ENCODE measurements at regions not wholly inside any gene's neighbourhood (a gene's known extent, or its start where the extent isn't known, plus 50 kb on each side); places are given as distances from the start of the nearest gene placed in this dataset.
"Not testable (repeated sequence)": the region's sequence is repeated elsewhere in the genome, so short reads cannot be mapped to it uniquely, and the experiment has no call there.

DNA sequence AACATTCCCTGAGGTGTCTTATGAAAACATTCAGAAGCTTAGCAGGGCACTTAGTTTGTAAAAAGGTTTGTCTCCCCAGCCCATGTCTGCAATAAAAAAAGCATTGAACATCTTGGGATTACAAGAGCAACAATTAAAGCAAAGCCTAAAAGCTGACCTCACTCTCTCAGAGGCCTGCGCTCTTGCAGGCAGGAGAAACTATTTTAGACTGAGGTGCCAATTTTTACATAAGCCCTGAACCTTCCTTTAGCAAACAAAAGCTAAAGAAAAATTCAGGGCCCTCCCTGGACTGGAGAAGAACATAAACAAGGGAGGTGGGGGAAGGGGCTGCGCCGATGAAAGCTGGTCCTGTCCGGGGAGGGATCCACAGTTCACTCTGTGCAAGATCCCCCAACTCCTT, 312.7 kb upstream of the RNF32 start:
- TF ChIP-seq POLR2A (IDR thresholded peaks at IDR 0.05) (no peak), POLR2AphosphoS5 (IDR thresholded peaks at IDR 0.05) (no peak)
- TF ChIP-seq, protein P1, sequence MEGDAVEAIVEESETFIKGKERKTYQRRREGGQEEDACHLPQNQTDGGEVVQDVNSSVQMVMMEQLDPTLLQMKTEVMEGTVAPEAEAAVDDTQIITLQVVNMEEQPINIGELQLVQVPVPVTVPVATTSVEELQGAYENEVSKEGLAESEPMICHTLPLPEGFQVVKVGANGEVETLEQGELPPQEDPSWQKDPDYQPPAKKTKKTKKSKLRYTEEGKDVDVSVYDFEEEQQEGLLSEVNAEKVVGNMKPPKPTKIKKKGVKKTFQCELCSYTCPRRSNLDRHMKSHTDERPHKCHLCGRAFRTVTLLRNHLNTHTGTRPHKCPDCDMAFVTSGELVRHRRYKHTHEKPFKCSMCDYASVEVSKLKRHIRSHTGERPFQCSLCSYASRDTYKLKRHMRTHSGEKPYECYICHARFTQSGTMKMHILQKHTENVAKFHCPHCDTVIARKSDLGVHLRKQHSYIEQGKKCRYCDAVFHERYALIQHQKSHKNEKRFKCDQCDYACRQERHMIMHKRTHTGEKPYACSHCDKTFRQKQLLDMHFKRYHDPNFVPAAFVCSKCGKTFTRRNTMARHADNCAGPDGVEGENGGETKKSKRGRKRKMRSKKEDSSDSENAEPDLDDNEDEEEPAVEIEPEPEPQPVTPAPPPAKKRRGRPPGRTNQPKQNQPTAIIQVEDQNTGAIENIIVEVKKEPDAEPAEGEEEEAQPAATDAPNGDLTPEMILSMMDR (IDR thresholded peaks at IDR 0.05 in 8 of 11, conservative IDR thresholded peaks at IDR 0.05 in 3 of 11) = no peak
- WGBS, 5 donors = 50 to 62% (median 61%) methylated on average over 4 of the region's 4 CpGs
- H3K4me3 ChIP-seq = no peak overlapping the region
- no peaks in the 10 kb centered on the region for H3K36me3 ChIP-seq
- peaks cover 0 to 11% (median 0%) of the 10 kb centered on the region in 8 donors for H3K9me3 ChIP-seq
- H3K27me3 ChIP-seq (replicated peaks in 1 of 7) = peaks cover 0 to 10% (median 0%) of the 10 kb centered on the region in 7 donors
- intact Hi-C loops (cut with DNase I; ENCODE audit: low total_unique reads) = no loop called here
- DNase-seq = no peak
- no peaks in the 10 kb centered on the region for H3K4me1 ChIP-seq
- H3K27ac ChIP-seq = no peak overlapping the region

DNA sequence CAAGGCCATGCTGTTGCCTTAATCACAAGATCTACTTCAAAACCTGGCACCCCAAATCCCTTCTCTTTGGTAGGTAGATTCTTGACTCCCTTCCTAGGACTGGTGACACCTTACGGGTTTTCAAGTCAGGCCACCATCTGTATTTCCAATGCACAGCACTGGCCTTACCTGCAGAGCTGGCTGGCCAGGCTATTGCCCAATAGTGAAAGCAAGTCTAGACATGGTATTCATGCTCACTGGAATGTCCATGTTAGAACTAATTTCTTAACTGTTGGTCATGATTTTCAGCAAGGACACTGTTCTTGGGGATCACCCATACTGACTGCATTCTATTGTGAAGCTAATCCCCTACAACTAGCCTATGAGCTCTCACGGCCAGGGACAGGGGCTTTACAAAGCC, 313.1 kb upstream of the RNF32 start:
- Histone ChIP-seq H3K27ac (no peak overlapping the region), H3K4me3 (no peak overlapping the region), H3K27me3 (replicated peaks in 1 of 7) (peaks cover 0 to 10% (median 0%) of the 10 kb centered on the region in 7 donors), H3K36me3 (no peaks in the 10 kb centered on the region), H3K4me1 (no peaks in the 10 kb centered on the region), H3K9me3 (peaks cover 0 to 11% (median 0%) of the 10 kb centered on the region in 8 donors)
- 58 to 94% (median 76%) methylated on average over 2 of the region's 2 CpGs for WGBS, 5 donors
- TF ChIP-seq POLR2A (IDR thresholded peaks at IDR 0.05) = no peak
- no peak for TF ChIP-seq POLR2AphosphoS5 (IDR thresholded peaks at IDR 0.05)
- TF ChIP-seq, protein P1 (IDR thresholded peaks at IDR 0.05 in 8 of 11, conservative IDR thresholded peaks at IDR 0.05 in 3 of 11) = no peak
- DNase-seq = no peak
- intact Hi-C loops (cut with DNase I; ENCODE audit: low total_unique reads) = no loop called here

DNA sequence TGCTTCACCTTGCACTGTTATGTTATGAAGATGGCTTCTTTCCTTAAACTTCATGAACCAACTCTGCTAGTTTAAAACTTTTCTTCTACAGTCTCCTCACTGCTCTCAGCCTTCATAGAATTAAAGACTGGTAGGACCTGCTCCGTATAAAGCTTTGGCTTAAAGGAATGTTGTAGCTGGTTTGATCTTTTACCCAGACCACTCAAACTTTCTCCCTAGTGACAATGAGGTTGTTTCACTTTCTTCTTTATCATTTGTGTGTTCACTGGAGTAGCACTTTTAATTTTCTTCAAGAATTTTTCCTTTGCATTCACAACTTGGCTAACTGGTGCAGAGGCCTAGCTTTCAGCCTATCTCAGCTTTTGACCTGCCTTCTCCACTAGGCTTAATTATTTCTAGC, 316.4 kb upstream of the RNF32 start:
- TF ChIP-seq, protein P1 (IDR thresholded peaks at IDR 0.05 in 8 of 11, conservative IDR thresholded peaks at IDR 0.05 in 3 of 11) = no peak
- TF ChIP-seq POLR2A (IDR thresholded peaks at IDR 0.05) (no peak), POLR2AphosphoS5 (IDR thresholded peaks at IDR 0.05) (no peak)
- Histone ChIP-seq H3K27ac (no peak overlapping the region), H3K36me3 (no peaks in the 10 kb centered on the region), H3K4me3 (no peak overlapping the region), H3K4me1 (no peaks in the 10 kb centered on the region), H3K9me3 (peaks cover 0 to 5% (median 0%) of the 10 kb centered on the region in 8 donors), H3K27me3 (replicated peaks in 1 of 7) (peaks cover 0 to 10% (median 0%) of the 10 kb centered on the region in 7 donors)
- intact Hi-C loops (cut with DNase I; ENCODE audit: low total_unique reads) = no loop called here
- no peak for DNase-seq
- 69 to 77% (median 73%) methylated on average over 1 of the region's 1 CpG for whole genome bisulfite sequencing, 5 donors

DNA sequence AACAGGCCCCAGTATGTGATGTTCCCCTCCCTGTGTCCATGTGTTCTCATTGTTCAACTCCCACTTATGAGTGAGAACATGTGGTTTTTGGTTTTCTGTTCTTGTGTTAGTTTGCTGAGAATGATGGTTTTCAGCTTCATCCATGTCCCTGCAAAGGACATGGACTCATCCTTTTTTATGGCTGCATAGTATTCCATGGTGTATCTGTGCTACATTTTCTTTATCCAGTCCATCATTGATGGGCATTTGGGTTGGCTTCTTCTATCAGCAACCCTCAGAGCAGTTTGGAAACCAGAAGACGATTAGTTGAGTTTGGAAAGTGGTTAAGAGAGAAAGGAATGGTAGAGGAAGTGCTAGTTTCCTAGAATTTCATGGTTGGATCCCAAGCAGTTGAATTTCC, 319.1 kb upstream of the RNF32 start:
- WGBS, 5 donors = 58 to 79% (median 67%) methylated on average over 1 of the region's 1 CpG

DNA sequence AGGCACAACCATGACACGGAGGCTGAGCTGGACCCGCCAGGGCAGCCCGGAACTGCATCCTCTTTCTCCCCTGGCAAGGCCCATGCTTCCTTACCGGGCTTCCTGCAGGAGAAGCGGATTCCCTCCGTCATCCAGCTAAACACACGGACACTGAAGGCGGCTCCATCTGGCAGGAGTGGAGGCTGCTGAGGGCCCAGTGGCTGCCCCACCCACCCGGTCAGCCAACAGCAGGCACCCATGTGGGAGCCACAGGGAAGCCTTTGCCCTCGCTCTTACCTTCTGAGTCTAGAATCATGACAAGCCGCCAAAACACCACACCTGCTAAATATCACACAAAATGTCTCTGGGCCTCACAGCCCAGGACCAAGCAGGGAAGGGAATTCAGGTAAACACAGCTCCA, 321.6 kb upstream of the RNF32 start:
- H3K27ac ChIP-seq = no peak overlapping the region
- intact Hi-C loops (cut with DNase I; ENCODE audit: low total_unique reads) = no loop called here
- H3K9me3 ChIP-seq = peaks cover 0 to 44% (median 25%) of the 10 kb centered on the region in 8 donors
- H3K4me1 ChIP-seq = no peaks in the 10 kb centered on the region
- H3K4me3 ChIP-seq = no peak overlapping the region
- no peak for DNase-seq
- H3K36me3 ChIP-seq = no peaks in the 10 kb centered on the region
- H3K27me3 ChIP-seq (replicated peaks in 1 of 7) = peaks cover 0 to 6% (median 0%) of the 10 kb centered on the region in 7 donors
- 70 to 89% (median 85%) methylated on average over 11 of the region's 11 CpGs for WGBS, 5 donors
- TF ChIP-seq POLR2A (IDR thresholded peaks at IDR 0.05) = no peak
- TF ChIP-seq, protein P1 (IDR thresholded peaks at IDR 0.05 in 8 of 11, conservative IDR thresholded peaks at IDR 0.05 in 3 of 11) = no peak
- no peak for TF ChIP-seq POLR2AphosphoS5 (IDR thresholded peaks at IDR 0.05)

More for the DNA sequence above, 319.1 kb upstream of the RNF32 start:
- H3K27ac ChIP-seq; intact Hi-C loops (cut with DNase I; ENCODE audit: low total_unique reads); H3K4me1 ChIP-seq; H3K36me3 ChIP-seq; H3K4me3 ChIP-seq; DNase-seq; H3K27me3 ChIP-seq (replicated peaks in 1 of 7): not testable (repeated sequence)
- H3K9me3 ChIP-seq = peaks cover 0 to 18% (median 6%) of the 10 kb centered on the region in 8 donors
